K562 (cell line): ENCODE measurements at regions not wholly inside any gene's neighbourhood (a gene's known extent, or its start where the extent isn't known, plus 50 kb on each side); places are given as distances from the start of the nearest gene placed in this dataset.

Source experiments
- ATAC-seq: fragments of 200-7000 bp; cut with Tn5 transposase; 3 replicates; pipeline ENCODE4 v1.9.1; 2020; ENCODE audit warnings: moderate library complexity
- BruUV-seq: library from RNA; stranded (reverse); fragments of 400-500 nt; replicated peaks from 2 replicates; lab custom pipeline; 2021; lab: Mats Ljungman, UMichigan
- CTCF ChIA-PET: fragments of 300-600 bp; formaldehyde crosslinking; extraction: SDS; loops from one replicate; lab custom pipeline; 2021; ENCODE audit warnings: low intra/inter-chr PET ratio; lab: Yijun Ruan, JAX
- POLR2A ChIA-PET: fragments of 300-600, 350-650 bp; sonication (Branson Sonifier 250); formaldehyde crosslinking; extraction: SDS; loops from one replicate; lab custom pipeline; 2021; ENCODE audit warnings: antibody characterized with exemption, inconsistent platforms; lab: Yijun Ruan, JAX
- DNase-seq, 4 experiments: peaks; one replicate each; pipeline versions ENCODE4 v3.0.0 to v3.0.0-alpha.2; 2011 to 2018; ENCODE audit warnings: low spot score in 3 of 4, mixed read lengths in 3 of 4; ENCODE audit errors: extremely low read depth in 1 of 4
- FAIRE-seq: peaks from 2 replicates; lab custom pipeline; 2011; peaks lifted over from hg19 to GRCh38; lab: Jason Lieb, UNC
- H2AFZ ChIP-seq: 2 replicates; pipeline ENCODE4 v1.6.0; 2011; ENCODE audit warnings: low read depth, low read length, control low read depth, inconsistent platforms
- H3K27ac ChIP-seq: fragments of 200-600 bp; 3 replicates; pipeline ENCODE4 v1.8.0; 2011; ENCODE audit warnings: low read depth, mild to moderate bottlenecking, control low read depth, inconsistent platforms, low read length, moderate library complexity, mixed read lengths; ENCODE audit errors: extremely low read depth
- H3K27me3 ChIP-seq, 2 experiments: fragments of 300-600 bp in 1 of 2; 2 replicates in 1 of 2; 3 replicates in 1 of 2; pipeline versions ENCODE4 v1.6.0 to v1.8.0; 2011; ENCODE audit warnings: inconsistent platforms in 2 of 2, low read length in 2 of 2, mild to moderate bottlenecking in 1 of 2, mixed read lengths in 1 of 2, moderate library complexity in 1 of 2; ENCODE audit not compliant: control insufficient read depth in 2 of 2, insufficient read depth in 2 of 2
- H3K36me3 ChIP-seq: fragments of 300-600 bp; 3 replicates; pipeline ENCODE4 v1.8.0; 2011; ENCODE audit warnings: mild to moderate bottlenecking, low read length, inconsistent platforms; ENCODE audit not compliant: control insufficient read depth, insufficient read depth
- H3K4me1 ChIP-seq, 2 experiments: fragments of 200-600 bp in 1 of 2; replicated peaks in 1 of 2; 2 replicates in 1 of 2; 3 replicates in 1 of 2; pipeline versions ENCODE4 v1.5.1 to v1.8.0; 2011; ENCODE audit warnings: inconsistent platforms in 2 of 2, low read length in 2 of 2, mild to moderate bottlenecking in 1 of 2, mixed read lengths in 1 of 2, moderate library complexity in 1 of 2; ENCODE audit not compliant: control insufficient read depth in 2 of 2, insufficient read depth in 2 of 2
- H3K4me2 ChIP-seq: 2 replicates; pipeline ENCODE4 v1.6.1; 2011; ENCODE audit warnings: low read length, control low read depth, inconsistent platforms, mixed read lengths; ENCODE audit not compliant: insufficient read depth
- H3K4me3 ChIP-seq: fragments of 200-600 bp; sonication (generic), shearing (Covaris generic); 2 replicates; pipeline ENCODE4 v1.5.1; 2016; ENCODE audit warnings: control low read depth, inconsistent platforms
- H3K79me2 ChIP-seq: fragments of 200-600 bp; 3 replicates; pipeline ENCODE4 v1.8.0; 2011; ENCODE audit warnings: low read length, inconsistent platforms; ENCODE audit not compliant: control insufficient read depth, insufficient read depth
- H3K9ac ChIP-seq, 2 experiments: 2 replicates each; pipeline versions ENCODE4 v1.6.0 to v1.6.1; 2011; ENCODE audit warnings: low read depth in 2 of 2, low read length in 2 of 2, control low read depth in 1 of 2, inconsistent platforms in 1 of 2, mild to moderate bottlenecking in 1 of 2, mixed read lengths in 1 of 2; ENCODE audit not compliant: insufficient read depth in 1 of 2
- H3K9me1 ChIP-seq: one replicate; pipeline ENCODE4 v1.6.0; 2011; ENCODE audit warnings: inconsistent platforms, mild to moderate bottlenecking, low read length, moderate library complexity; ENCODE audit not compliant: control insufficient read depth, insufficient read depth
- H3K9me3 ChIP-seq: replicated peaks from 2 replicates; pipeline ENCODE4 v1.5.1; 2011; ENCODE audit warnings: low read depth, low read length, inconsistent platforms; ENCODE audit not compliant: control insufficient read depth, insufficient read depth
- H4K20me1 ChIP-seq: replicated peaks from 2 replicates; pipeline ENCODE4 v1.6.1; 2011; ENCODE audit warnings: low read length, inconsistent platforms, mixed read lengths; ENCODE audit not compliant: control insufficient read depth, insufficient read depth
- CBFA2T2 ChIP-seq: fragments of 450-650 bp; conservative IDR thresholded peaks from 2 replicates; pipeline ENCODE4 v1.6.1; 2017; ENCODE audit warnings: mild to moderate bottlenecking
- CREB3 ChIP-seq: fragments of 450-650 bp; conservative IDR thresholded peaks from 2 replicates; pipeline ENCODE4 v1.6.1; 2016; ENCODE audit warnings: missing genetic modification characterization, low read depth, mild to moderate bottlenecking, missing compliant biosample characterization, moderate library complexity
- E2F3 ChIP-seq: fragments of 250-450 bp; sonication (Bioruptor Pico); IDR thresholded peaks from 2 replicates; pipeline ENCODE4 v1.4.0; 2020; ENCODE audit warnings: mild to moderate bottlenecking
- E2F6 ChIP-seq, 2 experiments: IDR thresholded peaks; 2 replicates each; pipeline ENCODE4 v1.6.1; 2011; ENCODE audit warnings: borderline replicate concordance in 1 of 2, control low read depth in 1 of 2, low read depth in 1 of 2, low read length in 1 of 2, mild to moderate bottlenecking in 1 of 2, mixed read lengths in 1 of 2, moderate library complexity in 1 of 2; ENCODE audit not compliant: insufficient read depth in 1 of 2, insufficient read length in 1 of 2, poor library complexity in 1 of 2, severe bottlenecking in 1 of 2; ENCODE audit errors: extremely low read depth in 1 of 2
- FUS ChIP-seq: fragments of 200-400 bp; formaldehyde crosslinking; optimal IDR thresholded peaks from 2 replicates; pipeline ENCODE3; 2017; ENCODE audit warnings: low read depth, low read length
- KDM4B ChIP-seq, 2 experiments: fragments of 450-650 bp in 1 of 2; sonication (generic) in 1 of 2; IDR thresholded peaks; 2 replicates each; pipeline ENCODE4 v1.6.1; 2016 to 2017; ENCODE audit warnings: borderline replicate concordance in 2 of 2, antibody characterized with exemption in 1 of 2, low read depth in 1 of 2, mild to moderate bottlenecking in 1 of 2
- LEF1 ChIP-seq: fragments of 450-650 bp; IDR thresholded peaks from 2 replicates; pipeline ENCODE4 v1.6.1; 2016; ENCODE audit warnings: mild to moderate bottlenecking
- NCOA1 ChIP-seq: fragments of 450-650 bp; IDR thresholded peaks from 2 replicates; pipeline ENCODE4 v1.6.1; 2016; ENCODE audit warnings: low read depth
- PHTF2 ChIP-seq: fragments of 250-450 bp; sonication (Bioruptor Pico); IDR thresholded peaks from 2 replicates; pipeline ENCODE4 v1.5.0; 2021; ENCODE audit warnings: mild to moderate bottlenecking
- POLR2G ChIP-seq: fragments of 200-400 bp; formaldehyde crosslinking; IDR thresholded peaks from 2 replicates; pipeline ENCODE4 v1.6.1; 2017; ENCODE audit warnings: low read depth, mild to moderate bottlenecking, antibody characterized with exemption, low read length, moderate library complexity
- POLR3A ChIP-seq: IDR thresholded peaks from 2 replicates; pipeline ENCODE4 v1.6.1; 2011; ENCODE audit warnings: borderline replicate concordance, mild to moderate bottlenecking, moderate library complexity; ENCODE audit not compliant: insufficient read length, insufficient read depth; ENCODE audit errors: extremely low read depth
- SIN3A ChIP-seq, 2 experiments: fragments of 150-350 bp in 1 of 2; IDR thresholded peaks; 2 replicates each; pipeline ENCODE4 v1.6.1; 2011 to 2016; ENCODE audit warnings: borderline replicate concordance in 2 of 2, low read depth in 2 of 2, low read length in 2 of 2, mild to moderate bottlenecking in 2 of 2, moderate library complexity in 2 of 2; ENCODE audit not compliant: control insufficient read depth in 1 of 2
- SMAD2 ChIP-seq: fragments of 150-350 bp; IDR thresholded peaks from 2 replicates; pipeline ENCODE4 v1.6.1; 2014; ENCODE audit warnings: low read depth, mild to moderate bottlenecking, low read length
- TAF1 ChIP-seq: IDR thresholded peaks from 2 replicates; pipeline ENCODE4 v1.6.1; 2011; ENCODE audit warnings: mild to moderate bottlenecking, low read length, moderate library complexity; ENCODE audit not compliant: insufficient read depth, control insufficient read depth, severe bottlenecking; ENCODE audit errors: extremely low read depth
- THAP7 ChIP-seq: fragments of 250-450 bp; sonication (Bioruptor Pico); IDR thresholded peaks from 2 replicates; pipeline ENCODE4 v1.5.0; 2021
- TRIM25 ChIP-seq: fragments of 450-650 bp; IDR thresholded peaks from 2 replicates; pipeline ENCODE4 v1.7.0; 2016; ENCODE audit warnings: borderline replicate concordance
- ZNF766 ChIP-seq: fragments of 200-800 bp; sonication (Bioruptor generic); conservative IDR thresholded peaks from 2 replicates; pipeline ENCODE4 v1.6.1; 2016; ENCODE audit warnings: missing genetic modification characterization, missing compliant biosample characterization
- ZSCAN29 ChIP-seq: fragments of 450-650 bp; IDR thresholded peaks from 2 replicates; pipeline ENCODE4 v1.6.1; 2017
- WGBS: fragments of 100-300 bp; shearing (Covaris generic); methylation state at CpG from one replicate; pipeline ENCODE4 v1.1.6; 2016; ENCODE audit warnings: low coverage, mixed read lengths; ENCODE audit not compliant: insufficient coverage; ENCODE audit errors: missing lambda C conversion rate; 5-methylcytosine and 5-hydroxymethylcytosine counted together
- in situ Hi-C: fragments of 300-500 bp; cut with MboI; formaldehyde crosslinking; loops from 4 replicates; pipeline ENCODE4 v1.15.0; 2018; ENCODE audit warnings: inconsistent platforms, mixed read lengths
- intact Hi-C: fragments of 100-400 bp; cut with micrococcal nuclease; formaldehyde crosslinking; loops from 2 replicates; pipeline ENCODE4 v1.14.2; 2022

- in situ Hi-C loops (no loop called here), intact Hi-C loops (no loop called here)
- FAIRE-seq (no peak), DNase-seq (no peak), ATAC-seq (no peak)
- Histone ChIP-seq H3K9me3 (no peaks in the 10 kb centered on the region), H3K27ac (no peak overlapping the region), H3K36me3 (no peaks in the 10 kb centered on the region), H3K9ac (no peak overlapping the region), H3K4me2 (no peak overlapping the region), H3K9me1 (peaks cover 2% of the 10 kb centered on the region), H3K4me1 (no peaks in the 10 kb centered on the region), H2AFZ (no peak overlapping the region), H3K27me3 (peaks cover 0 to 24% of the 10 kb centered on the region in 2 experiments; a peak in 2 of 5 replicates), H3K79me2 (no peaks in the 10 kb centered on the region), H3K4me3 (no peak overlapping the region), H4K20me1 (0 out of 2 replicates have a peak, but pooled peaks cover 4% of the 10 kb centered on the region)
- TF ChIP-seq PHTF2 (CRISPR knock-in tag) (no peak), ZNF766 (no peak), CBFA2T2 (no peak), TAF1 (no peak), E2F3 (CRISPR knock-in tag) (no peak), POLR2G (no peak), CREB3 (no peak), NCOA1 (no peak), KDM4B (IDR thresholded peaks at IDR 0.05; ENCODE audit: borderline replicate concordance in 2 of 2, low read depth in 1 of 2) (no peak), SMAD2 (no peak), FUS (no peak), POLR3A (no peak), LEF1 (no peak), SIN3A (IDR thresholded peaks at IDR 0.05; ENCODE audit: borderline replicate concordance in 2 of 2, control insufficient read depth in 1 of 2, low read depth in 2 of 2, low read length in 2 of 2) (no peak), ZSCAN29 (no peak), E2F6 (IDR thresholded peaks at IDR 0.05; ENCODE audit: borderline replicate concordance in 1 of 2, extremely low read depth in 1 of 2, insufficient read depth in 1 of 2, insufficient read length in 1 of 2, low read depth in 1 of 2, low read length in 1 of 2, poor library complexity in 1 of 2, severe bottlenecking in 1 of 2) (no peak), TRIM25 (no peak), THAP7 (CRISPR knock-in tag) (no peak)
- POLR2A ChIA-PET = interaction anchor here (1.1 kb wide), 1 partner anchor 10 kb away, joined by 8 read pairs; no protein-coding TSS in a partner anchor
- CTCF ChIA-PET = no interaction called here
- WGBS = 2% methylated on average over 11 of the region's 11 CpGs
- BruUV-seq = no TSS peak
These were observed 72.8 kb downstream of the CAMK2N1 start for GRCh38 chr1:20413136-20413775.
